ENCODE measurements at regions not wholly inside any gene's neighbourhood (a gene's known extent, or its start where the extent isn't known, plus 50 kb on each side); places are given as distances from the start of the nearest gene placed in this dataset.

DNA sequence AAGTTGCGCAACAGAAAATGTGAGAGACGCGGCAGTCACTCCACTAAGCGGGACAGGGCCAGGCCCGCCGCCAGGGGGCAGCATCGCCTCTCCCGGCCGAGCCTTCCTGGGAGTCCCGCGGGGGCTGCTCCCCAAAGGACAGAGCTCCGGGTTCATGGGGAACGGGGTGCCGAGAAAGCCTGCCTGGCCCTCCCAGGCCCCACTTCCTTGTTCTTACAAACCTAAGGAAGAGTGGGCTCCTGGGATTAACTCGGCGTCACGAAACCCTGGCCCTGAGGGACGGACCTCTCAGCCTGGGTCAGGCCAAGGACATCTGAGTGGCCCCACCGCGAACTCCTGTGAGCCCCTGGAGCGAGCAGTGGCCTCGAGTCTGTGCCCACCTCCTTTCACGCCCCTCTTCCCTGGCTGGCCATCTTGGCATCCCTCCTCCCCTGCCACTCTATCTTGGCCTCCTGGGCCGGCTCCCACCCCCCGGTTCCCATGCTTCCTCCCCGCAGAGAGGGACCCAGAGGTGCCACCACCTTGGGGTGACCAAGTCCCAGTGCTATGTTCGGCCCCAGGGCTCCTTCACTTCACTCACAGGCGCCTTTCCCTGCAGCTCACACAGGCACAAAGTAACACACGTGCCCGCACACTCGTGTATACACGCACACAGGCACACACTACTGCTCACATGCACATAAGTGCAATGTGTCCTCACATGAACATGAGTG lies 99.9 kb upstream of the FGF3 start:
- no peak for TF ChIP-seq GATA2 (IDR thresholded peaks at IDR 0.05; ENCODE audit: low read depth, low read length)
- no peak for TF ChIP-seq GATA3 (IDR thresholded peaks at IDR 0.05; ENCODE audit: low read depth, low read length)
